ENCODE measurements at regions not wholly inside any gene's neighbourhood (a gene's known extent, or its start where the extent isn't known, plus 50 kb on each side); places are given as distances from the start of the nearest gene placed in this dataset.
"Not testable (repeated sequence)": the region's sequence is repeated elsewhere in the genome, so short reads cannot be mapped to it uniquely, and the experiment has no call there.

DNA sequence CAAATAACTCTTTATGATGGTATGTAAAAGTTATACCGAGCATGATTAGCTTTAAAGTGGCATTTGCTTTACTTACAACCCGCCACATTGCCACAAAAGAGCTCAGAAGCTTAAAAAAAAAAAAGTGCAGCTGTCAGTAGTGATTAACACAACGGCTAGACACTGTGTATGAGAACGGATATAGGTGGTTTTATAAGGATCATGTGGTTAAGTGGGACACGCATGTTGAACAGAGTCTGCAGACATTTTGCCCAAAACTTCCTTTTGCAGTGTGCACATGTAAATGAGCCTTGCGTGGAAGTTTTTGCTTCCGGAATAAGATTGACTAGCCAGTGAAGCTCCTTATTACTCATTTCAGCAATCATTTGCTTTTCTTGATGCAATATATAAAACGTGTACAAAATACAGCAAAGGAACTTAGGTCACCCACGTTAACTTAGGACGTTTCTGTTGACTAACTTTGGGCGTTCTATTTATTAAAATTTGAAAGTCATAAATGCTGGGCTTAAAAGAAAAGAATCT is 58.7 kb upstream of the RGS1 start:
- WGBS, 3 donors: 38 to 44% (median 41%) methylated on average over 11 of the region's 11 CpGs
- no peak overlapping the region for H3K4me3 ChIP-seq
- H3K27me3 ChIP-seq (ENCODE audit: insufficient read depth in 3 of 3, low read length in 2 of 3): no peaks in the 10 kb centered on the region
- H3K36me3 ChIP-seq (ENCODE audit: insufficient read depth in 1 of 2, low read depth in 1 of 2): no peaks in the 10 kb centered on the region
- intact Hi-C loops (cut with DNase I): no loop called here
- no peak overlapping the region for H3K27ac ChIP-seq
- H3K9me3 ChIP-seq: no peaks in the 10 kb centered on the region
- H3K4me1 ChIP-seq: no peaks in the 10 kb centered on the region
- ATAC-seq (peak in 1 of 4 donors; percentile 37), DNase-seq (no peak)
- TF ChIP-seq, protein P1, sequence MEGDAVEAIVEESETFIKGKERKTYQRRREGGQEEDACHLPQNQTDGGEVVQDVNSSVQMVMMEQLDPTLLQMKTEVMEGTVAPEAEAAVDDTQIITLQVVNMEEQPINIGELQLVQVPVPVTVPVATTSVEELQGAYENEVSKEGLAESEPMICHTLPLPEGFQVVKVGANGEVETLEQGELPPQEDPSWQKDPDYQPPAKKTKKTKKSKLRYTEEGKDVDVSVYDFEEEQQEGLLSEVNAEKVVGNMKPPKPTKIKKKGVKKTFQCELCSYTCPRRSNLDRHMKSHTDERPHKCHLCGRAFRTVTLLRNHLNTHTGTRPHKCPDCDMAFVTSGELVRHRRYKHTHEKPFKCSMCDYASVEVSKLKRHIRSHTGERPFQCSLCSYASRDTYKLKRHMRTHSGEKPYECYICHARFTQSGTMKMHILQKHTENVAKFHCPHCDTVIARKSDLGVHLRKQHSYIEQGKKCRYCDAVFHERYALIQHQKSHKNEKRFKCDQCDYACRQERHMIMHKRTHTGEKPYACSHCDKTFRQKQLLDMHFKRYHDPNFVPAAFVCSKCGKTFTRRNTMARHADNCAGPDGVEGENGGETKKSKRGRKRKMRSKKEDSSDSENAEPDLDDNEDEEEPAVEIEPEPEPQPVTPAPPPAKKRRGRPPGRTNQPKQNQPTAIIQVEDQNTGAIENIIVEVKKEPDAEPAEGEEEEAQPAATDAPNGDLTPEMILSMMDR (IDR thresholded peaks at IDR 0.05): no peak

DNA sequence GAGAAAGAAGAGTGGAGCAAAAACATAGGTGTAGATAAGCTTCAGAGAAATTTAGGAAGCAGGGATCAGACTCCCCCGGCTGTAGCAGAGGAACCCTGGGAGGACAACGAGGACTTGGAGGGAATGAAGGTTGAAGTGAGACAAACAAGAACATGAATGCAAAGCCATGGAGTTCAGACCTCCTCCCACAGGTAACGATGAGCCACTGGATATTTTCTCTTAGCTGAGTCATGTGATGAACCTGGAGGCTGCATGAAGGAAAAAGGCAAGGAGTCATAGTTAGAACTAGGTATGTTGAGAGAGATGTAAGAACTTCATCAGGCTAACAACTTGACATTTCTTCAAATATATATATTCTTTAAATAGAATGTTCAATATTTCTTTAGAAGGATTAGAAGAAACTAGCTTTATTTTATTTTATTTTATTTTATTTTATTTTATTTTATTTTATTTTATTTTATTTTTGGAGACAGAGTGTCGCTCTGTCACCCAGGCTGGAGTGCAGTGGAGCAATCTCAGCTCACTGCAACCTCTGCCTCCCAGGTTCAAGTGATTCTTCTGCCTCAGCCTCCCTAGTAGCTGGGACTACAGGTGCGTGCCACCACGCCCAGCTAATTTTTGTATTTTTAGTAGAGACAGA is 57.7 kb upstream of the RGS1 start:
- WGBS, 3 donors: 87 to 91% (median 91%) methylated on average over 6 of the region's 6 CpGs
- H3K9me3 ChIP-seq; ATAC-seq; H3K4me3 ChIP-seq; H3K27me3 ChIP-seq (ENCODE audit: insufficient read depth in 3 of 3, low read length in 2 of 3); DNase-seq; H3K27ac ChIP-seq; H3K36me3 ChIP-seq (ENCODE audit: insufficient read depth in 1 of 2, low read depth in 1 of 2); intact Hi-C loops (cut with DNase I); H3K4me1 ChIP-seq: not testable (repeated sequence)

DNA sequence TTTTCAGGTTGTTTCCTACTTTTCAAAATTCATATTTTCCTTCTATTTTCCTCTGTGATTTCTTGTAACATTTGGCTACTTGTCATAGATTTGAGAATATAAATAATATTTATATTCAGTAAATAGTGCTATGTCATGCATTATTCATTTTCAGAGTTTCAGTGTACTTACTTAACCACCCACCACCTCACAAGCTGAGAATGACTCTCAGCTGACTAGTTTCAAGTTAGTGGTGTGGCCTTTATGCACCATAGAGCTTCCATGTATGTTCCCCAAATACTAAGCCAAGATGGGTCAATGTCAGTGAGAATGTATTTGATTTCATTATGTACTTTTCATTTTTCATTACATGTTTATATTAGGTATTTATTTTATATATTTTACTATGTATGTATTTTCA is 56.9 kb upstream of the RGS1 start:
- H3K9me3 ChIP-seq: no peaks in the 10 kb centered on the region
- ATAC-seq (no peak), DNase-seq (no peak)
- no peak overlapping the region for H3K27ac ChIP-seq
- intact Hi-C loops (cut with DNase I): no loop called here
- TF ChIP-seq, protein P1 (IDR thresholded peaks at IDR 0.05): no peak
- H3K27me3 ChIP-seq (ENCODE audit: insufficient read depth in 3 of 3, low read length in 2 of 3): no peaks in the 10 kb centered on the region
- H3K4me1 ChIP-seq: no peaks in the 10 kb centered on the region
- no peaks in the 10 kb centered on the region for H3K36me3 ChIP-seq (ENCODE audit: insufficient read depth in 1 of 2, low read depth in 1 of 2)
- H3K4me3 ChIP-seq: no peak overlapping the region

DNA sequence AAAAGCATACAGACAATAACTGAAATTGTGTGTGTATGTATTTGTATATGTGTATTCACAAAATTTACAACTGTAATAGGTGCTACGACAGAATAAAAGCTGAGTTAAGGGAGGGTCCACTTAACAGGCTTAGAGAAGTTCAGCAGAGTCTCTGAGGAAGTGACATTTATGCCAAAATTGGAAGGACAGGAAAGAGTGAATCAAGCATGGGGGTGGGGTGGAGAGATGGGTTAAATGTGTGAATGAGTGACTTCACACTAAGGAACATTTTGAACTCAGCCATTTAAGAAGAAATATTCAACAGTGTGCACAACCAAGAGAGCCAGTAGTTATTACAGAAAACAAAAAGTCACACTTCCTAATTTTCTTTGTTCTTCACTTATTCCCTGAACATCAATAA is 53.8 kb upstream of the RGS1 start:
- no peak overlapping the region for H3K4me3 ChIP-seq
- DNase-seq (no peak), ATAC-seq (no peak)
- TF ChIP-seq, protein P1 (IDR thresholded peaks at IDR 0.05): no peak
- intact Hi-C loops (cut with DNase I): no loop called here
- H3K27me3 ChIP-seq (ENCODE audit: insufficient read depth in 3 of 3, low read length in 2 of 3): no peaks in the 10 kb centered on the region
- 36 to 65% (median 62%) methylated on average over 1 of the region's 1 CpG for WGBS, 3 donors
- H3K27ac ChIP-seq: no peak overlapping the region
- no peaks in the 10 kb centered on the region for H3K36me3 ChIP-seq (ENCODE audit: insufficient read depth in 1 of 2, low read depth in 1 of 2)
- no peaks in the 10 kb centered on the region for H3K9me3 ChIP-seq
- H3K4me1 ChIP-seq: no peaks in the 10 kb centered on the region

DNA sequence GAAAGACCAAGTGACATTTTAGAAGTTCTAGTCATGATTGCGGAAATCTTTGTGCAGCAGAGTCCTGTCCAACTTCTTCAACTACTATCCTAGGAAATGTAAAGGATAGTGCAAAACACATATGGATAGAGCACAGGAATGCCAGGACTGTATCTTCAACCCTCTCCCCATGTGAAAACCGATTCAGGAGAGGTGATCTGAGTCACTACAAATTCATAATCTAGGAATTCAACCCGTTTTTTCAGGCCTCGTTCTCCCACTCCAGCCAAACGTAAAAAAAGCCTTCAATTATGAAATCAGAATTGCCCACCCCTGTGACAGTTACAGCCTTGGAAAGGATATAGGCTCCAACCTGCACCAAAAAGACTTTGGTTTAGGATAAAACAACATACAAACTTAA is 52.9 kb upstream of the RGS1 start:
- Histone ChIP-seq H3K4me3 (no peak overlapping the region), H3K9me3 (no peaks in the 10 kb centered on the region), H3K27me3 (ENCODE audit: insufficient read depth in 3 of 3, low read length in 2 of 3) (no peaks in the 10 kb centered on the region), H3K4me1 (no peaks in the 10 kb centered on the region), H3K36me3 (ENCODE audit: insufficient read depth in 1 of 2, low read depth in 1 of 2) (no peaks in the 10 kb centered on the region), H3K27ac (no peak overlapping the region)
- WGBS, 3 donors: 86 to 93% (median 91%) methylated on average over 5 of the region's 5 CpGs
- no peak for DNase-seq
- TF ChIP-seq, protein P1 (IDR thresholded peaks at IDR 0.05): no peak
- intact Hi-C loops (cut with DNase I): no loop called here
- ATAC-seq: no peak

Measured in psoas muscle (tissue), 7 donors.